ENCODE measurements at regions not wholly inside any gene's neighbourhood (a gene's known extent, or its start where the extent isn't known, plus 50 kb on each side); places are given as distances from the start of the nearest gene placed in this dataset.

DNA sequence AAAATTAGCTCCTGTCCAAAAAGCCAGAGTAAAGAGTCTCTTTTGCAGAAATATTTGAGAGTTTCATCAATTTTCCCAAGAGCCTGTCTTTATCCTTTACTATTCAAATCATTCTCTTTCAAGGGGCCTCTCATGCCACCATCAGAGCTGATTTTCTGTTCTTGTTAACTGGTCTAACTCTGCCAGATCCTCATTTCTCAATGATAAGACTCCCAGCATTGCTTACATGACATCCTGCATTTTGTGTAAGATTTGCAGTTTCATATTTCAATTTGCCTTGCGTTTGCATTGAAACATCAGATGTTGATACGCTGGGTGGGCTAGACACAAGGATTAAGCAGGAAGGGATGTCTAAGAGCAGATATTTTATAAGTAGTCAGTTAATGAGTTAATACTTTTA lies 228.7 kb downstream of the TBL1XR1 start:
- no CpG with 5 or more reads among the region's 2 CpGs for WGBS (ENCODE audit: extremely low coverage, insufficient read length, low lambda C conversion rate)
- Histone ChIP-seq H2AFZ (ENCODE audit: low read length) (no peak overlapping the region), H2BK12ac (ENCODE audit: insufficient read length, low read depth, low read length) (no peak overlapping the region), H2AK5ac (ENCODE audit: insufficient read length, low read length) (no peak overlapping the region), H3T11ph (ENCODE audit: low read length) (no peak overlapping the region), H2BK5ac (ENCODE audit: insufficient read length, low read length) (no peak overlapping the region), H2BK15ac (ENCODE audit: low read depth, low read length) (no peak overlapping the region), H3K18ac (ENCODE audit: insufficient read length, low read depth, low read length) (no peak overlapping the region), H2BK20ac (ENCODE audit: low read depth, low read length, poor library complexity, severe bottlenecking) (no peak overlapping the region), H4K5ac (ENCODE audit: insufficient read length, low read depth, low read length) (no peak overlapping the region), H4K91ac (ENCODE audit: insufficient read length, low read depth, low read length) (no peak overlapping the region), H3K79me2 (ENCODE audit: insufficient read depth, low read length) (no peaks in the 10 kb centered on the region), H2BK120ac (ENCODE audit: low read depth, low read length, poor library complexity, severe bottlenecking) (no peak overlapping the region), H3K9me3 (ENCODE audit: control insufficient read depth, low read depth, low read length) (no peaks in the 10 kb centered on the region), H4K20me1 (ENCODE audit: control insufficient read depth, insufficient read depth, insufficient read length) (no peaks in the 10 kb centered on the region), H3K4me2 (ENCODE audit: insufficient read depth, insufficient read length, low read length) (no peak overlapping the region), H3K56ac (ENCODE audit: insufficient read length, low read depth, low read length) (no peak overlapping the region), H4K8ac (replicated peaks; ENCODE audit: insufficient read length, low read depth, low read length) (no peak overlapping the region), H3K27ac (ENCODE audit: insufficient read length, low read depth, low read length) (no peak overlapping the region), H3K27me3 (ENCODE audit: insufficient read depth, low read length) (no peaks in the 10 kb centered on the region), H3K4ac (ENCODE audit: low read depth, low read length) (no peak overlapping the region), H3K79me1 (ENCODE audit: insufficient read depth, low read depth, low read length, poor library complexity, severe bottlenecking) (no peaks in the 10 kb centered on the region), H3K14ac (ENCODE audit: insufficient read depth, low read length) (no peak overlapping the region), H3K4me1 (ENCODE audit: insufficient read depth, low read length) (no peaks in the 10 kb centered on the region), H3K9ac (ENCODE audit: extremely low read depth, insufficient read length, low read length) (no peak overlapping the region), H3K23ac (ENCODE audit: insufficient read length, low read depth, low read length) (no peak overlapping the region), H3K23me2 (ENCODE audit: insufficient read length, low read depth, low read length, poor library complexity, severe bottlenecking) (no peaks in the 10 kb centered on the region)
- no peak for DNase-seq
- no peak overlapping the region for H3K27ac Mint-ChIP-seq
- no peaks in the 10 kb centered on the region for H3K36me3 Mint-ChIP-seq (ENCODE audit: insufficient read depth in 1 of 3, low read depth in 3 of 3)
- no peaks in the 10 kb centered on the region for H3K4me1 Mint-ChIP-seq
- TF ChIP-seq, protein P1, sequence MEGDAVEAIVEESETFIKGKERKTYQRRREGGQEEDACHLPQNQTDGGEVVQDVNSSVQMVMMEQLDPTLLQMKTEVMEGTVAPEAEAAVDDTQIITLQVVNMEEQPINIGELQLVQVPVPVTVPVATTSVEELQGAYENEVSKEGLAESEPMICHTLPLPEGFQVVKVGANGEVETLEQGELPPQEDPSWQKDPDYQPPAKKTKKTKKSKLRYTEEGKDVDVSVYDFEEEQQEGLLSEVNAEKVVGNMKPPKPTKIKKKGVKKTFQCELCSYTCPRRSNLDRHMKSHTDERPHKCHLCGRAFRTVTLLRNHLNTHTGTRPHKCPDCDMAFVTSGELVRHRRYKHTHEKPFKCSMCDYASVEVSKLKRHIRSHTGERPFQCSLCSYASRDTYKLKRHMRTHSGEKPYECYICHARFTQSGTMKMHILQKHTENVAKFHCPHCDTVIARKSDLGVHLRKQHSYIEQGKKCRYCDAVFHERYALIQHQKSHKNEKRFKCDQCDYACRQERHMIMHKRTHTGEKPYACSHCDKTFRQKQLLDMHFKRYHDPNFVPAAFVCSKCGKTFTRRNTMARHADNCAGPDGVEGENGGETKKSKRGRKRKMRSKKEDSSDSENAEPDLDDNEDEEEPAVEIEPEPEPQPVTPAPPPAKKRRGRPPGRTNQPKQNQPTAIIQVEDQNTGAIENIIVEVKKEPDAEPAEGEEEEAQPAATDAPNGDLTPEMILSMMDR (conservative IDR thresholded peaks at IDR 0.05), result no peak
- no peaks in the 10 kb centered on the region for H3K9me3 Mint-ChIP-seq
- H3K4me3 Mint-ChIP-seq, result no peak overlapping the region
- no peaks in the 10 kb centered on the region for H3K27me3 Mint-ChIP-seq (ENCODE audit: low read depth)

Data from H9 (cell line).